Caki2 (cell line): ENCODE measurements at regions not wholly inside any gene's neighbourhood (a gene's known extent, or its start where the extent isn't known, plus 50 kb on each side); places are given as distances from the start of the nearest gene placed in this dataset.
"Not testable (repeated sequence)": the region's sequence is repeated elsewhere in the genome, so short reads cannot be mapped to it uniquely, and the experiment has no call there.

Experiments used
- DNase-seq: peaks from one replicate; pipeline ENCODE4 v3.0.0-alpha.2; 2015; ENCODE audit warnings: low read depth
- in situ Hi-C: cut with HindIII; loops from 2 replicates; pipeline ENCODE4 v1.10.0; 2016; ENCODE audit warnings: low sequenced_read_pairs, low pct_unique_long_range_greater_than_20kb, mixed read lengths

GRCh38 chr7:68899156-68899555, 699.1 kb upstream of the AUTS2 start:
- in situ Hi-C loops, DNase-seq: not testable (repeated sequence)

GRCh38 chr7:68900096-68900495, 698.2 kb upstream of the AUTS2 start:
- in situ Hi-C loops = no loop called here
- no peak for DNase-seq

- no peak for DNase-seq
These were observed 693.6 kb upstream of the AUTS2 start for GRCh38 chr7:68904630-68905029.

GRCh38 chr7:68911754-68912153, 686.5 kb upstream of the AUTS2 start:
- no peak for DNase-seq
- in situ Hi-C loops = no loop called here

More at GRCh38 chr7:68904630-68905029, 693.6 kb upstream of the AUTS2 start:
- in situ Hi-C loops = no loop called here

GRCh38 chr7:68914006-68914405, 684.3 kb upstream of the AUTS2 start:
- DNase-seq = no peak
- in situ Hi-C loops = no loop called here

- DNase-seq = no peak
- in situ Hi-C loops = no loop called here
These were observed 681.1 kb upstream of the AUTS2 start for GRCh38 chr7:68917041-68917651.

GRCh38 chr7:68918621-68919020, 679.7 kb upstream of the AUTS2 start:
- no peak for DNase-seq
- in situ Hi-C loops = no loop called here

- in situ Hi-C loops = no loop called here
- no peak for DNase-seq
These were observed 675.4 kb upstream of the AUTS2 start for GRCh38 chr7:68922850-68923249.

- no peak for DNase-seq
- in situ Hi-C loops = no loop called here
These were observed 673.0 kb upstream of the AUTS2 start for GRCh38 chr7:68925241-68925640.

GRCh38 chr7:68929781-68930261, 668.5 kb upstream of the AUTS2 start:
- in situ Hi-C loops = no loop called here

GRCh38 chr7:68936471-68937035, 661.7 kb upstream of the AUTS2 start:
- in situ Hi-C loops = no loop called here
- no peak for DNase-seq

More at GRCh38 chr7:68929781-68930261, 668.5 kb upstream of the AUTS2 start:
- peak; percentile 47 for DNase-seq

GRCh38 chr7:68938151-68938550, 660.1 kb upstream of the AUTS2 start:
- in situ Hi-C loops = no loop called here
- DNase-seq = no peak

GRCh38 chr7:68943786-68944185, 654.5 kb upstream of the AUTS2 start:
- in situ Hi-C loops = no loop called here
- no peak for DNase-seq

GRCh38 chr7:68955656-68956055, 642.6 kb upstream of the AUTS2 start:
- in situ Hi-C loops = no loop called here
- DNase-seq = no peak

- DNase-seq = no peak
- in situ Hi-C loops = no loop called here
These were observed 639.7 kb upstream of the AUTS2 start for GRCh38 chr7:68958571-68958970.

GRCh38 chr7:68963552-68963951, 634.7 kb upstream of the AUTS2 start:
- in situ Hi-C loops = no loop called here
- DNase-seq = peak; percentile 86

GRCh38 chr7:68964060-68964459, 634.2 kb upstream of the AUTS2 start:
- in situ Hi-C loops = no loop called here
- DNase-seq = no peak

- in situ Hi-C loops = no loop called here
- no peak for DNase-seq
These were observed 632.9 kb upstream of the AUTS2 start for GRCh38 chr7:68965351-68965750.

GRCh38 chr7:68967598-68967997, 630.7 kb upstream of the AUTS2 start:
- in situ Hi-C loops = no loop called here
- no peak for DNase-seq

GRCh38 chr7:68969571-68969970, 628.7 kb upstream of the AUTS2 start:
- no peak for DNase-seq
- in situ Hi-C loops = no loop called here
